HG02798 (cell line): ENCODE measurements at regions not wholly inside any gene's neighbourhood (a gene's known extent, or its start where the extent isn't known, plus 50 kb on each side); places are given as distances from the start of the nearest gene placed in this dataset.

ENCODE experiments used
- ATAC-seq: cut with Tn5 transposase; IDR thresholded peaks from one replicate; pipeline ENCODE4 v1.9.1; 2021; ENCODE audit warnings: mild to moderate bottlenecking; ENCODE audit not compliant: unreplicated experiment, poor library complexity

- ATAC-seq: no peak
These were observed 127.2 kb upstream of the SLIT2 start for GRCh38 chr4:20124317-20125026.

GRCh38 chr4:20122198-20122988, 129.3 kb upstream of the SLIT2 start:
- ATAC-seq: no peak

- no peak for ATAC-seq
These were observed 132.6 kb upstream of the SLIT2 start for GRCh38 chr4:20119141-20119540.

GRCh38 chr4:20109391-20109790, 142.3 kb upstream of the SLIT2 start:
- no peak for ATAC-seq

GRCh38 chr4:20106921-20107320, 144.8 kb upstream of the SLIT2 start:
- no peak for ATAC-seq

GRCh38 chr4:20101831-20102230, 149.9 kb upstream of the SLIT2 start:
- ATAC-seq: no peak

- no peak for ATAC-seq
These were observed 154.8 kb upstream of the SLIT2 start for GRCh38 chr4:20096911-20097310.

- no peak for ATAC-seq
These were observed 155.7 kb upstream of the SLIT2 start for GRCh38 chr4:20095805-20096541.

GRCh38 chr4:20091781-20092180, 159.9 kb upstream of the SLIT2 start:
- no peak for ATAC-seq

GRCh38 chr4:20087522-20087911, 164.2 kb upstream of the SLIT2 start:
- no peak for ATAC-seq

GRCh38 chr4:20086799-20087521, 164.7 kb upstream of the SLIT2 start:
- ATAC-seq: no peak

- ATAC-seq: no peak
These were observed 165.5 kb upstream of the SLIT2 start for GRCh38 chr4:20086067-20086798.

- ATAC-seq: no peak
These were observed 166.1 kb upstream of the SLIT2 start for GRCh38 chr4:20085653-20086052.

- ATAC-seq: no peak
These were observed 166.5 kb upstream of the SLIT2 start for GRCh38 chr4:20085156-20085555.

GRCh38 chr4:20084488-20084887, 167.2 kb upstream of the SLIT2 start:
- ATAC-seq: no peak

- ATAC-seq: no peak
These were observed 173.1 kb upstream of the SLIT2 start for GRCh38 chr4:20078644-20079043.

- no peak for ATAC-seq
These were observed 176.3 kb upstream of the SLIT2 start for GRCh38 chr4:20075248-20075871.

- no peak for ATAC-seq
These were observed 177.3 kb upstream of the SLIT2 start for GRCh38 chr4:20074450-20074849.

GRCh38 chr4:20065952-20066351, 185.8 kb upstream of the SLIT2 start:
- ATAC-seq: no peak
